GM23338 (cell line): ENCODE measurements at regions not wholly inside any gene's neighbourhood (a gene's known extent, or its start where the extent isn't known, plus 50 kb on each side); places are given as distances from the start of the nearest gene placed in this dataset.

Source experiments
- ATAC-seq: fragments of 200-7000 bp; cut with Tn5 transposase; 3 replicates; pipeline ENCODE4 v1.9.1; 2020
- DNase-seq: peaks from one replicate; pipeline ENCODE4 v3.0.0-alpha.2; 2015; ENCODE audit warnings: low spot score
- H2AFZ ChIP-seq: fragments of 200-600 bp; sonication (generic); 2 replicates; pipeline ENCODE4 v1.8.0; 2016; ENCODE audit warnings: antibody characterized with exemption, mild to moderate bottlenecking, moderate library complexity
- H3F3A ChIP-seq: fragments of 200-600 bp; sonication (generic); replicated peaks from 2 replicates; pipeline ENCODE4 v1.8.0; 2017; ENCODE audit warnings: antibody characterized with exemption, mixed run types, low read depth
- H3K27ac ChIP-seq: fragments of 200-600 bp; sonication (generic); 2 replicates; pipeline ENCODE4 v1.6.1; 2016; ENCODE audit warnings: low read depth
- H3K27me3 ChIP-seq: fragments of 200-600 bp; sonication (generic); 2 replicates; pipeline ENCODE4 v1.8.0; 2016; ENCODE audit warnings: mild to moderate bottlenecking, mixed run types, moderate library complexity; ENCODE audit not compliant: insufficient read depth
- H3K36me3 ChIP-seq: fragments of 200-600 bp; sonication (generic); 2 replicates; pipeline ENCODE4 v1.8.0; 2016; ENCODE audit warnings: mild to moderate bottlenecking; ENCODE audit not compliant: insufficient read depth
- H3K4me1 ChIP-seq: fragments of 200-600 bp; sonication (generic); 2 replicates; pipeline ENCODE4 v1.8.0; 2016; ENCODE audit warnings: mild to moderate bottlenecking, moderate library complexity; ENCODE audit not compliant: insufficient read depth
- H3K4me2 ChIP-seq: fragments of 200-600 bp; sonication (generic); 2 replicates; pipeline ENCODE4 v1.7.1; 2017; ENCODE audit warnings: mixed run types
- H3K4me3 ChIP-seq: fragments of 200-600 bp; sonication (generic); 2 replicates; pipeline ENCODE4 v1.6.1; 2016; ENCODE audit warnings: mixed run types
- H3K79me2 ChIP-seq: fragments of 200-600 bp; sonication (generic); replicated peaks from 2 replicates; pipeline ENCODE4 v1.8.0; 2017; ENCODE audit warnings: mild to moderate bottlenecking; ENCODE audit not compliant: insufficient read depth
- H3K9me2 ChIP-seq: fragments of 200-600 bp; sonication (generic); 2 replicates; pipeline ENCODE4 v1.8.0; 2017; ENCODE audit not compliant: insufficient read depth
- H4K20me1 ChIP-seq: fragments of 200-600 bp; sonication (generic); replicated peaks from 2 replicates; pipeline ENCODE4 v1.8.0; 2017; ENCODE audit warnings: mild to moderate bottlenecking; ENCODE audit not compliant: insufficient read depth
- H3K27ac Mint-ChIP-seq: 2 replicates; pipeline ENCODE4 v1.8.0; 2020; ENCODE audit warnings: inconsistent platforms, mild to moderate bottlenecking, moderate library complexity, mixed read lengths
- H3K27me3 Mint-ChIP-seq: 3 replicates; pipeline ENCODE4 v1.8.0; 2022; ENCODE audit warnings: low read depth, mild to moderate bottlenecking, moderate library complexity, mixed read lengths, inconsistent platforms; ENCODE audit not compliant: insufficient read depth, poor library complexity
- H3K36me3 Mint-ChIP-seq: 3 replicates; pipeline ENCODE4 v1.8.0; 2021; ENCODE audit warnings: low read depth, mild to moderate bottlenecking, inconsistent platforms, moderate library complexity, mixed read lengths
- H3K4me1 Mint-ChIP-seq: 3 replicates; pipeline ENCODE4 v1.8.0; 2020; ENCODE audit warnings: mild to moderate bottlenecking, inconsistent platforms, mixed read lengths
- H3K4me3 Mint-ChIP-seq: 3 replicates; pipeline ENCODE4 v1.8.0; 2021; ENCODE audit warnings: moderate library complexity, mild to moderate bottlenecking, inconsistent platforms, mixed read lengths
- H3K9me3 Mint-ChIP-seq: 3 replicates; pipeline ENCODE4 v1.8.0; 2020; ENCODE audit warnings: moderate library complexity, mild to moderate bottlenecking, inconsistent platforms, mixed read lengths
- CREB1 ChIP-seq: fragments of 250-450 bp; sonication (Bioruptor Pico); IDR thresholded peaks from 2 replicates; pipeline ENCODE4 v1.5.0; 2020; ENCODE audit warnings: low read depth, mild to moderate bottlenecking, moderate library complexity
- CTCF ChIP-seq, 2 experiments: fragments of 200-600 bp in 1 of 2; sonication (generic) in 1 of 2; conservative IDR thresholded peaks; 2 replicates each; pipeline versions ENCODE4 v1.5.1 to v1.6.1; 2016 to 2017; ENCODE audit warnings: antibody characterized with exemption in 2 of 2, low read depth in 2 of 2, mild to moderate bottlenecking in 2 of 2, moderate library complexity in 1 of 2
- ETS1 ChIP-seq: IDR thresholded peaks from 2 replicates; pipeline ENCODE4 v1.6.1; 2016; ENCODE audit warnings: antibody characterized with exemption
- EZH2 ChIP-seq: fragments of 200-600 bp; sonication (generic); IDR thresholded peaks from one replicate; pipeline ENCODE4 v1.8.0; 2017; ENCODE audit warnings: antibody characterized with exemption, mild to moderate bottlenecking, low read depth; ENCODE audit not compliant: unreplicated experiment
- EZH2phosphoT487 ChIP-seq: fragments of 200-600 bp; sonication (generic); IDR thresholded peaks from one replicate; pipeline ENCODE4 v1.8.1; 2018; ENCODE audit warnings: antibody characterized with exemption; ENCODE audit not compliant: unreplicated experiment
- JUNB ChIP-seq: IDR thresholded peaks from one replicate; pipeline ENCODE4 v1.6.1; 2016; ENCODE audit warnings: antibody characterized with exemption; ENCODE audit not compliant: unreplicated experiment
- NANOG ChIP-seq: IDR thresholded peaks from 2 replicates; pipeline ENCODE4 v1.6.1; 2016; ENCODE audit warnings: antibody characterized with exemption, borderline replicate concordance
- POLR2AphosphoS5 ChIP-seq: IDR thresholded peaks from 2 replicates; pipeline ENCODE4 v1.6.1; 2016; ENCODE audit warnings: antibody characterized with exemption, low read depth
- STAT1 ChIP-seq: IDR thresholded peaks from one replicate; pipeline ENCODE4 v1.6.1; 2016; ENCODE audit warnings: antibody characterized with exemption; ENCODE audit not compliant: unreplicated experiment
- ZNF114 ChIP-seq: fragments of 250-450 bp; sonication (Bioruptor Pico); IDR thresholded peaks from 2 replicates; pipeline ENCODE4 v1.5.0; 2020; ENCODE audit warnings: mild to moderate bottlenecking, moderate library complexity
- ZNF331 ChIP-seq: fragments of 250-450 bp; sonication (Bioruptor Pico); IDR thresholded peaks from 2 replicates; pipeline ENCODE4 v1.5.0; 2020; ENCODE audit warnings: low read depth, mild to moderate bottlenecking, moderate library complexity
- TF ChIP-seq, protein P1 (sequence below): fragments of 250-450 bp; sonication (Bioruptor Pico); IDR thresholded peaks from 2 replicates; pipeline ENCODE4 v1.5.0; 2020; ENCODE audit warnings: mild to moderate bottlenecking, moderate library complexity
- TF ChIP-seq, protein P2 (sequence below): IDR thresholded peaks from one replicate; pipeline ENCODE4 v1.6.1; 2018; ENCODE audit warnings: antibody characterized with exemption; ENCODE audit not compliant: unreplicated experiment

DNA sequence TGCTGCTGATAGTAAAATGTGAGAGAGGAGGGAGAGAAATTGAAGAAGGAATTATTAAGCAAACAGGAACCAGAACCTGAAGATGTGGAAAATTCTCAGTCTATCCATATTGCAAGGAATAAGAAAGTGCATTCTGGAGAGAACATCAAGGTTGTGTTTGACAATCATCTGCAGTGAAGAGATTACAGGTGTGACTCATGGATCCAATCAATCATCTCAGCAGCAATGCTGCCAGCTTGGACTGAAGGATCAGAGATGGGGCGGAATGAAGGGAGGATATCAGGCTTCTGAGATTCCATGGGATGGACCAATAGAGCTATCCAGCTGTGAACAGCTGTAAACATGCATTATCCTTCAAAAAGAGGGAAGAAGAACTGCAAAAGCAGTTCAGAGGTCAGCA, 247.3 kb downstream of the LPIN1 start:
- no peak for DNase-seq
- Histone ChIP-seq H3K79me2 (no peaks in the 10 kb centered on the region), H3K27ac (no peak overlapping the region), H3K4me2 (no peak overlapping the region), H4K20me1 (no peaks in the 10 kb centered on the region), H2AFZ (peak overlapping the region; percentile 20; the same call in 1 of the 2 replicates), H3F3A (no peaks in the 10 kb centered on the region), H3K27me3 (no peaks in the 10 kb centered on the region), H3K36me3 (no peaks in the 10 kb centered on the region; the same call in 1 of the 2 replicates), H3K4me3 (no peak overlapping the region), H3K9me2 (peaks cover 9% of the 10 kb centered on the region), H3K4me1 (no peaks in the 10 kb centered on the region)
- Mint-ChIP-seq H3K27ac (no peak overlapping the region), H3K4me3 (no peak overlapping the region), H3K27me3 (no peaks in the 10 kb centered on the region), H3K36me3 (peaks cover 9% of the 10 kb centered on the region), H3K4me1 (peaks cover 6% of the 10 kb centered on the region; the same call in 2 of the 3 replicates), H3K9me3 (peaks cover 15% of the 10 kb centered on the region)
- no peak for ATAC-seq
- TF ChIP-seq, protein P1, sequence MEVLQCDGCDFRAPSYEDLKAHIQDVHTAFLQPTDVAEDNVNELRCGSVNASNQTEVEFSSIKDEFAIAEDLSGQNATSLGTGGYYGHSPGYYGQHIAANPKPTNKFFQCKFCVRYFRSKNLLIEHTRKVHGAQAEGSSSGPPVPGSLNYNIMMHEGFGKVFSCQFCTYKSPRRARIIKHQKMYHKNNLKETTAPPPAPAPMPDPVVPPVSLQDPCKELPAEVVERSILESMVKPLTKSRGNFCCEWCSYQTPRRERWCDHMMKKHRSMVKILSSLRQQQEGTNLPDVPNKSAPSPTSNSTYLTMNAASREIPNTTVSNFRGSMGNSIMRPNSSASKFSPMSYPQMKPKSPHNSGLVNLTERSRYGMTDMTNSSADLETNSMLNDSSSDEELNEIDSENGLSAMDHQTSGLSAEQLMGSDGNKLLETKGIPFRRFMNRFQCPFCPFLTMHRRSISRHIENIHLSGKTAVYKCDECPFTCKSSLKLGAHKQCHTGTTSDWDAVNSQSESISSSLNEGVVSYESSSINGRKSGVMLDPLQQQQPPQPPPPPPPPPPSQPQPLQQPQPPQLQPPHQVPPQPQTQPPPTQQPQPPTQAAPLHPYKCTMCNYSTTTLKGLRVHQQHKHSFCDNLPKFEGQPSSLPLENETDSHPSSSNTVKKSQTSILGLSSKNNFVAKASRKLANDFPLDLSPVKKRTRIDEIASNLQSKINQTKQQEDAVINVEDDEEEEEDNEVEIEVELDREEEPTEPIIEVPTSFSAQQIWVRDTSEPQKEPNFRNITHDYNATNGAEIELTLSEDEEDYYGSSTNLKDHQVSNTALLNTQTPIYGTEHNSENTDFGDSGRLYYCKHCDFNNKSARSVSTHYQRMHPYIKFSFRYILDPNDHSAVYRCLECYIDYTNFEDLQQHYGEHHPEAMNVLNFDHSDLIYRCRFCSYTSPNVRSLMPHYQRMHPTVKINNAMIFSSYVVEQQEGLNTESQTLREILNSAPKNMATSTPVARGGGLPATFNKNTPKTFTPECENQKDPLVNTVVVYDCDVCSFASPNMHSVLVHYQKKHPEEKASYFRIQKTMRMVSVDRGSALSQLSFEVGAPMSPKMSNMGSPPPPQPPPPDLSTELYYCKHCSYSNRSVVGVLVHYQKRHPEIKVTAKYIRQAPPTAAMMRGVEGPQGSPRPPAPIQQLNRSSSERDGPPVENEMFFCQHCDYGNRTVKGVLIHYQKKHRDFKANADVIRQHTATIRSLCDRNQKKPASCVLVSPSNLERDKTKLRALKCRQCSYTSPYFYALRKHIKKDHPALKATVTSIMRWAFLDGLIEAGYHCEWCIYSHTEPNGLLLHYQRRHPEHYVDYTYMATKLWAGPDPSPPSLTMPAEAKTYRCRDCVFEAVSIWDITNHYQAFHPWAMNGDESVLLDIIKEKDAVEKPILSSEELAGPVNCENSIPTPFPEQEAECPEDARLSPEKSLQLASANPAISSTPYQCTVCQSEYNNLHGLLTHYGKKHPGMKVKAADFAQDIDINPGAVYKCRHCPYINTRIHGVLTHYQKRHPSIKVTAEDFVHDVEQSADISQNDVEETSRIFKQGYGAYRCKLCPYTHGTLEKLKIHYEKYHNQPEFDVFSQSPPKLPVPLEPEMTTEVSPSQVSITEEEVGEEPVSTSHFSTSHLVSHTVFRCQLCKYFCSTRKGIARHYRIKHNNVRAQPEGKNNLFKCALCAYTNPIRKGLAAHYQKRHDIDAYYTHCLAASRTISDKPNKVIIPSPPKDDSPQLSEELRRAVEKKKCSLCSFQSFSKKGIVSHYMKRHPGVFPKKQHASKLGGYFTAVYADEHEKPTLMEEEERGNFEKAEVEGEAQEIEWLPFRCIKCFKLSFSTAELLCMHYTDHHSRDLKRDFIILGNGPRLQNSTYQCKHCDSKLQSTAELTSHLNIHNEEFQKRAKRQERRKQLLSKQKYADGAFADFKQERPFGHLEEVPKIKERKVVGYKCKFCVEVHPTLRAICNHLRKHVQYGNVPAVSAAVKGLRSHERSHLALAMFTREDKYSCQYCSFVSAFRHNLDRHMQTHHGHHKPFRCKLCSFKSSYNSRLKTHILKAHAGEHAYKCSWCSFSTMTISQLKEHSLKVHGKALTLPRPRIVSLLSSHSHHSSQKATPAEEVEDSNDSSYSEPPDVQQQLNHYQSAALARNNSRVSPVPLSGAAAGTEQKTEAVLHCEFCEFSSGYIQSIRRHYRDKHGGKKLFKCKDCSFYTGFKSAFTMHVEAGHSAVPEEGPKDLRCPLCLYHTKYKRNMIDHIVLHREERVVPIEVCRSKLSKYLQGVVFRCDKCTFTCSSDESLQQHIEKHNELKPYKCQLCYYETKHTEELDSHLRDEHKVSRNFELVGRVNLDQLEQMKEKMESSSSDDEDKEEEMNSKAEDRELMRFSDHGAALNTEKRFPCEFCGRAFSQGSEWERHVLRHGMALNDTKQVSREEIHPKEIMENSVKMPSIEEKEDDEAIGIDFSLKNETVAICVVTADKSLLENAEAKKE, result no peak
- TF ChIP-seq NANOG, result no peak
- TF ChIP-seq EZH2, result no peak
- no peak for TF ChIP-seq ETS1
- no peak for TF ChIP-seq CREB1
- TF ChIP-seq CTCF (conservative IDR thresholded peaks at IDR 0.05; ENCODE audit: low read depth in 2 of 2), result no peak
- no peak for TF ChIP-seq EZH2phosphoT487
- no peak for TF ChIP-seq POLR2AphosphoS5
- TF ChIP-seq STAT1, result no peak
- TF ChIP-seq JUNB, result no peak
- no peak for TF ChIP-seq ZNF114 (CRISPR knock-in tag)
- no peak for TF ChIP-seq ZNF331 (CRISPR knock-in tag)
- TF ChIP-seq, protein P2, sequence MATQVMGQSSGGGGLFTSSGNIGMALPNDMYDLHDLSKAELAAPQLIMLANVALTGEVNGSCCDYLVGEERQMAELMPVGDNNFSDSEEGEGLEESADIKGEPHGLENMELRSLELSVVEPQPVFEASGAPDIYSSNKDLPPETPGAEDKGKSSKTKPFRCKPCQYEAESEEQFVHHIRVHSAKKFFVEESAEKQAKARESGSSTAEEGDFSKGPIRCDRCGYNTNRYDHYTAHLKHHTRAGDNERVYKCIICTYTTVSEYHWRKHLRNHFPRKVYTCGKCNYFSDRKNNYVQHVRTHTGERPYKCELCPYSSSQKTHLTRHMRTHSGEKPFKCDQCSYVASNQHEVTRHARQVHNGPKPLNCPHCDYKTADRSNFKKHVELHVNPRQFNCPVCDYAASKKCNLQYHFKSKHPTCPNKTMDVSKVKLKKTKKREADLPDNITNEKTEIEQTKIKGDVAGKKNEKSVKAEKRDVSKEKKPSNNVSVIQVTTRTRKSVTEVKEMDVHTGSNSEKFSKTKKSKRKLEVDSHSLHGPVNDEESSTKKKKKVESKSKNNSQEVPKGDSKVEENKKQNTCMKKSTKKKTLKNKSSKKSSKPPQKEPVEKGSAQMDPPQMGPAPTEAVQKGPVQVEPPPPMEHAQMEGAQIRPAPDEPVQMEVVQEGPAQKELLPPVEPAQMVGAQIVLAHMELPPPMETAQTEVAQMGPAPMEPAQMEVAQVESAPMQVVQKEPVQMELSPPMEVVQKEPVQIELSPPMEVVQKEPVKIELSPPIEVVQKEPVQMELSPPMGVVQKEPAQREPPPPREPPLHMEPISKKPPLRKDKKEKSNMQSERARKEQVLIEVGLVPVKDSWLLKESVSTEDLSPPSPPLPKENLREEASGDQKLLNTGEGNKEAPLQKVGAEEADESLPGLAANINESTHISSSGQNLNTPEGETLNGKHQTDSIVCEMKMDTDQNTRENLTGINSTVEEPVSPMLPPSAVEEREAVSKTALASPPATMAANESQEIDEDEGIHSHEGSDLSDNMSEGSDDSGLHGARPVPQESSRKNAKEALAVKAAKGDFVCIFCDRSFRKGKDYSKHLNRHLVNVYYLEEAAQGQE, result no peak
